OCI-LY3 (cell line): ENCODE measurements at regions not wholly inside any gene's neighbourhood (a gene's known extent, or its start where the extent isn't known, plus 50 kb on each side); places are given as distances from the start of the nearest gene placed in this dataset.

Experiments
- CTCF ChIP-seq: fragments of 200-600, 300-600 bp; sonication (generic); IDR thresholded peaks from 2 replicates; pipeline ENCODE4 v1.5.1; 2014; ENCODE audit warnings: antibody characterized with exemption, low read length, low read depth
- EZH2phosphoT487 ChIP-seq: fragments of 200-600 bp; shearing (Covaris generic); IDR thresholded peaks from 2 replicates; pipeline ENCODE4 v1.6.1; 2018; ENCODE audit warnings: antibody characterized with exemption, mixed run types, low read depth

- TF ChIP-seq CTCF = no peak
- no peak for TF ChIP-seq EZH2phosphoT487
Measured at GRCh38 chr6:141095308-141095707, 1037.4 kb upstream of the GJE1 start.
